Nephron (organoid): ENCODE measurements at regions not wholly inside any gene's neighbourhood (a gene's known extent, or its start where the extent isn't known, plus 50 kb on each side); places are given as distances from the start of the nearest gene placed in this dataset.

Source experiments
- H3K27ac Mint-ChIP-seq, 3 experiments: 2 replicates each; pipeline ENCODE4 v1.8.0; 2020; ENCODE audit warnings: mixed read lengths in 3 of 3, mild to moderate bottlenecking in 2 of 3, moderate library complexity in 1 of 3
- H3K27me3 Mint-ChIP-seq: 2 replicates; pipeline ENCODE4 v1.8.0; 2021; ENCODE audit warnings: low read depth, mild to moderate bottlenecking, moderate library complexity, mixed read lengths
- H3K36me3 Mint-ChIP-seq: 2 replicates; pipeline ENCODE4 v1.8.0; 2020; ENCODE audit warnings: low read depth, mixed read lengths
- H3K4me1 Mint-ChIP-seq: 2 replicates; pipeline ENCODE4 v1.8.0; 2020; ENCODE audit warnings: mixed read lengths
- H3K4me3 Mint-ChIP-seq, 3 experiments: 2 replicates each; pipeline ENCODE4 v1.8.0; 2020; ENCODE audit warnings: mild to moderate bottlenecking in 3 of 3, mixed read lengths in 3 of 3, moderate library complexity in 2 of 3
- H3K9me3 Mint-ChIP-seq: 2 replicates; pipeline ENCODE4 v1.8.0; 2020; ENCODE audit warnings: mixed read lengths
- CTCF ChIP-seq, 3 experiments: fragments of 200-600 bp; sonication (generic); IDR thresholded peaks; one replicate each; pipeline ENCODE4 v1.5.0; 2021; ENCODE audit warnings: antibody characterized with exemption in 3 of 3; ENCODE audit not compliant: unreplicated experiment in 3 of 3

DNA sequence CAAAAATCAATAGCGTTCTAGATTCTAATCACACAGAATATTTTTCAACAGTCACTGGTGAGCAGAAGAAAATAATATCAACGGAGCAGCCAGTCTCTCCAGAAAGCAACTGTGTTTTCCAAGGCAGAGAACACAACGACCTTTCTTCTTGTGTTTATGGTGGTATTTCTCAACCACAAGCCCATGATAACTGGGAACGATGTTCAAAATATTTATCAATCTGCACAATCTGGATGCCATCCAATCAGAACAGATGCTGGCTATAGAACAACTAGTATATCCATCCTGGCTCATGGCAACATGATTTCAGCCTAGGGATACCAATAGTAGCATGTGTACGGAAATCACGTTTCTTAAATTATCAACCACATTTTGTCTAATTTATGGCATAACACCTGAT is 162.7 kb upstream of the RUNX1 start:
- no peak for TF ChIP-seq CTCF (IDR thresholded peaks at IDR 0.05; ENCODE audit: unreplicated experiment in 3 of 3)
- peaks cover 4% of the 10 kb centered on the region for H3K27me3 Mint-ChIP-seq
- peak overlapping the region in 1 of 3 experiments; percentile 47 for H3K4me3 Mint-ChIP-seq
- no peaks in the 10 kb centered on the region for H3K36me3 Mint-ChIP-seq
- no peaks in the 10 kb centered on the region for H3K9me3 Mint-ChIP-seq
- peak overlapping the region in 2 of 3 experiments; percentile 68 to 95 for H3K27ac Mint-ChIP-seq
- H3K4me1 Mint-ChIP-seq: peaks cover 80% of the 10 kb centered on the region

- H3K4me1 Mint-ChIP-seq: peaks cover 88% of the 10 kb centered on the region
- no peaks in the 10 kb centered on the region for H3K9me3 Mint-ChIP-seq
- no peak for TF ChIP-seq CTCF (IDR thresholded peaks at IDR 0.05; ENCODE audit: unreplicated experiment in 3 of 3)
- H3K27me3 Mint-ChIP-seq: no peaks in the 10 kb centered on the region
- H3K36me3 Mint-ChIP-seq: no peaks in the 10 kb centered on the region
- H3K4me3 Mint-ChIP-seq: no peak overlapping the region
- peak overlapping the region in 1 of 3 experiments; percentile 95 for H3K27ac Mint-ChIP-seq
These were observed 161.0 kb upstream of the RUNX1 start for GRCh38 chr21:35210093-35210492.

- TF ChIP-seq CTCF (IDR thresholded peaks at IDR 0.05; ENCODE audit: unreplicated experiment in 3 of 3): no peak
- H3K4me1 Mint-ChIP-seq: peaks cover 92% of the 10 kb centered on the region
- no peaks in the 10 kb centered on the region for H3K36me3 Mint-ChIP-seq
- H3K27me3 Mint-ChIP-seq: no peaks in the 10 kb centered on the region
- no peaks in the 10 kb centered on the region for H3K9me3 Mint-ChIP-seq
- H3K4me3 Mint-ChIP-seq: peak overlapping the region in 1 of 3 experiments; percentile 43
- peak overlapping the region in 2 of 3 experiments; percentile 92 to 98 for H3K27ac Mint-ChIP-seq
These were observed 159.9 kb upstream of the RUNX1 start for GRCh38 chr21:35208810-35209517.

DNA sequence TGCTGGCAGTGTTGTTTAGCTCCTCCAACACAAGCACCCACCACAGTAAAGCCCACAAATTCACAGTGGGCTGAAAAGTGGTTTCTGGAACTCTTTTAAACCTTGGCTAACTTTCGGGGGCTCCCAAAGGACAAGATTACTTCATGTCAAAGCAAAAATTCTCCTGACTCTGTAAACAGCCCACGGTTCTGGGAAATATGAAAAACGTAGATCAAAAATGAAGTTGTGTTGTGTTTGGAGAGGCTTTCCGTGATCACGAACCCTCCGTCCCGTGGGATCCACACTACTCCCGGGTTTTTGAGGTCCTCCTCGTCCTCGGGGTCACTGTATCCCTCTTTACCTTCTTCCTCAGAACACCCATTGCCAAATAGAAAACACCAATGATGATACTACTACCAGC is 159.0 kb upstream of the RUNX1 start:
- H3K27me3 Mint-ChIP-seq: no peaks in the 10 kb centered on the region
- no peak for TF ChIP-seq CTCF (IDR thresholded peaks at IDR 0.05; ENCODE audit: unreplicated experiment in 3 of 3)
- no peaks in the 10 kb centered on the region for H3K9me3 Mint-ChIP-seq
- H3K36me3 Mint-ChIP-seq: no peaks in the 10 kb centered on the region
- peak overlapping the region in 2 of 3 experiments; percentile 92 to 98 for H3K27ac Mint-ChIP-seq
- H3K4me1 Mint-ChIP-seq: peaks cover 92% of the 10 kb centered on the region
- peak overlapping the region in 1 of 3 experiments; percentile 43 for H3K4me3 Mint-ChIP-seq

- Mint-ChIP-seq H3K36me3 (no peaks in the 10 kb centered on the region), H3K4me3 (peak overlapping the region in 1 of 3 experiments; percentile 43), H3K27ac (peak overlapping the region in 2 of 3 experiments; percentile 92 to 98), H3K9me3 (no peaks in the 10 kb centered on the region), H3K4me1 (peaks cover 92% of the 10 kb centered on the region), H3K27me3 (no peaks in the 10 kb centered on the region)
- TF ChIP-seq CTCF (IDR thresholded peaks at IDR 0.05; ENCODE audit: unreplicated experiment in 3 of 3): no peak
These were observed 158.2 kb upstream of the RUNX1 start for GRCh38 chr21:35207322-35207721.
